Activated CD4-positive, CD25-positive, alpha-beta regulatory T cell treated with anti-CD3 and anti-CD28 coated beads, Interleukin-2, amount 50 U/mL, for 16 hours (primary cell): ENCODE measurements at regions not wholly inside any gene's neighbourhood (a gene's known extent, or its start where the extent isn't known, plus 50 kb on each side); places are given as distances from the start of the nearest gene placed in this dataset.
"Not testable (repeated sequence)": the region's sequence is repeated elsewhere in the genome, so short reads cannot be mapped to it uniquely, and the experiment has no call there.

Experiments
- DNase-seq: peaks from one replicate; pipeline ENCODE4 v3.0.0-alpha.2; 2020; ENCODE audit warnings: low read depth, low spot score

- no peak for DNase-seq
Observed at GRCh38 chr3:18194431-18194830, 230.7 kb downstream of the SATB1 start.

GRCh38 chr3:18190646-18191045 lies 234.5 kb downstream of the SATB1 start:
- no peak for DNase-seq

GRCh38 chr3:18189282-18190050 lies 235.7 kb downstream of the SATB1 start:
- DNase-seq: no peak

GRCh38 chr3:18188491-18188890 lies 236.6 kb downstream of the SATB1 start:
- no peak for DNase-seq

GRCh38 chr3:18185624-18186023 lies 239.5 kb downstream of the SATB1 start:
- no peak for DNase-seq

GRCh38 chr3:18182923-18183322 lies 242.2 kb downstream of the SATB1 start:
- DNase-seq: not testable (repeated sequence)

GRCh38 chr3:18179521-18179920 lies 245.6 kb downstream of the SATB1 start:
- DNase-seq: no peak

GRCh38 chr3:18177271-18177670 lies 247.9 kb downstream of the SATB1 start:
- no peak for DNase-seq

- not testable (repeated sequence) for DNase-seq
Observed at GRCh38 chr3:18173891-18174290, 251.2 kb downstream of the SATB1 start.

GRCh38 chr3:18159681-18160080 lies 265.5 kb downstream of the SATB1 start:
- DNase-seq: no peak

GRCh38 chr3:18153571-18154173 lies 271.5 kb downstream of the SATB1 start:
- no peak for DNase-seq

GRCh38 chr3:18151199-18151598 lies 273.9 kb downstream of the SATB1 start:
- DNase-seq: no peak

GRCh38 chr3:18149935-18150334 lies 275.2 kb downstream of the SATB1 start:
- no peak for DNase-seq

GRCh38 chr3:18149386-18149785 lies 275.8 kb downstream of the SATB1 start:
- no peak for DNase-seq

- DNase-seq: no peak
Observed at GRCh38 chr3:18144571-18144970, 280.6 kb downstream of the SATB1 start.

- no peak for DNase-seq
Observed at GRCh38 chr3:18143258-18143780, 281.8 kb downstream of the SATB1 start.

- no peak for DNase-seq
Observed at GRCh38 chr3:18137958-18138357, 287.2 kb downstream of the SATB1 start.

GRCh38 chr3:18135060-18135814 lies 289.9 kb downstream of the SATB1 start:
- no peak for DNase-seq

- no peak for DNase-seq
Observed at GRCh38 chr3:18134386-18135059, 290.6 kb downstream of the SATB1 start.

- DNase-seq: no peak
Observed at GRCh38 chr3:18132991-18133390, 292.1 kb downstream of the SATB1 start.

- DNase-seq: no peak
Observed at GRCh38 chr3:18127859-18128681, 297.1 kb downstream of the SATB1 start.
